ENCODE measurements at regions not wholly inside any gene's neighbourhood (a gene's known extent, or its start where the extent isn't known, plus 50 kb on each side); places are given as distances from the start of the nearest gene placed in this dataset.

GRCh38 chr2:219709331-219709761, 81.9 kb downstream of the SLC4A3 start:
- Histone ChIP-seq H3K36me3 (ENCODE audit: insufficient read depth, low read depth, low read length) (no peaks in the 10 kb centered on the region), H3K4me1 (ENCODE audit: insufficient read depth, low read length) (peaks cover 17% of the 10 kb centered on the region), H3K4me3 (ENCODE audit: low read length) (no peak overlapping the region), H3K9ac (ENCODE audit: low read depth, low read length) (no peak overlapping the region), H3K27ac (ENCODE audit: low read length) (no peak overlapping the region), H3K9me3 (ENCODE audit: insufficient read depth, low read depth, low read length) (no peaks in the 10 kb centered on the region; the same call in 1 of the 2 replicates), H3K27me3 (ENCODE audit: insufficient read depth, low read length) (no peaks in the 10 kb centered on the region)

- Histone ChIP-seq H3K9me3 (ENCODE audit: insufficient read depth, low read depth, low read length) (no peaks in the 10 kb centered on the region; the same call in 1 of the 2 replicates), H3K36me3 (ENCODE audit: insufficient read depth, low read depth, low read length) (no peaks in the 10 kb centered on the region), H3K27me3 (ENCODE audit: insufficient read depth, low read length) (no peaks in the 10 kb centered on the region), H3K4me3 (ENCODE audit: low read length) (no peak overlapping the region), H3K4me1 (ENCODE audit: insufficient read depth, low read length) (peaks cover under 1% of the 10 kb centered on the region; the same call in 1 of the 2 replicates), H3K9ac (ENCODE audit: low read depth, low read length) (no peak overlapping the region), H3K27ac (ENCODE audit: low read length) (no peak overlapping the region)
These were observed 85.7 kb downstream of the SLC4A3 start for GRCh38 chr2:219713110-219713509.

- Histone ChIP-seq H3K27me3 (ENCODE audit: insufficient read depth, low read length) (no peaks in the 10 kb centered on the region), H3K9me3 (ENCODE audit: insufficient read depth, low read depth, low read length) (no peaks in the 10 kb centered on the region)
These were observed 87.4 kb downstream of the SLC4A3 start for GRCh38 chr2:219714681-219715400.

GRCh38 chr2:219718066-219718465, 90.6 kb downstream of the SLC4A3 start:
- no peaks in the 10 kb centered on the region for H3K27me3 ChIP-seq (ENCODE audit: insufficient read depth, low read length)
- H3K27ac ChIP-seq (ENCODE audit: low read length) = no peak overlapping the region
- H3K4me1 ChIP-seq (ENCODE audit: insufficient read depth, low read length) = no peaks in the 10 kb centered on the region
- H3K9ac ChIP-seq (ENCODE audit: low read depth, low read length) = no peak overlapping the region
- H3K4me3 ChIP-seq (ENCODE audit: low read length) = no peak overlapping the region
- H3K36me3 ChIP-seq (ENCODE audit: insufficient read depth, low read depth, low read length) = no peaks in the 10 kb centered on the region
- no peaks in the 10 kb centered on the region for H3K9me3 ChIP-seq (ENCODE audit: insufficient read depth, low read depth, low read length)

More at GRCh38 chr2:219714681-219715400, 87.4 kb downstream of the SLC4A3 start:
- Histone ChIP-seq H3K27ac (ENCODE audit: low read length) (no peak overlapping the region), H3K4me1 (ENCODE audit: insufficient read depth, low read length) (no peaks in the 10 kb centered on the region), H3K9ac (ENCODE audit: low read depth, low read length) (no peak overlapping the region), H3K36me3 (ENCODE audit: insufficient read depth, low read depth, low read length) (no peaks in the 10 kb centered on the region), H3K4me3 (ENCODE audit: low read length) (no peak overlapping the region)

- no peaks in the 10 kb centered on the region for H3K36me3 ChIP-seq (ENCODE audit: insufficient read depth, low read depth, low read length)
- H3K4me1 ChIP-seq (ENCODE audit: insufficient read depth, low read length) = no peaks in the 10 kb centered on the region
- H3K27me3 ChIP-seq (ENCODE audit: insufficient read depth, low read length) = no peaks in the 10 kb centered on the region
- H3K9ac ChIP-seq (ENCODE audit: low read depth, low read length) = no peak overlapping the region
- no peak overlapping the region for H3K4me3 ChIP-seq (ENCODE audit: low read length)
- H3K9me3 ChIP-seq (ENCODE audit: insufficient read depth, low read depth, low read length) = no peaks in the 10 kb centered on the region
- H3K27ac ChIP-seq (ENCODE audit: low read length) = no peak overlapping the region
These were observed 92.1 kb downstream of the SLC4A3 start for GRCh38 chr2:219719521-219719920.

- Histone ChIP-seq H3K27me3 (ENCODE audit: insufficient read depth, low read length) (no peaks in the 10 kb centered on the region), H3K27ac (ENCODE audit: low read length) (no peak overlapping the region), H3K9ac (ENCODE audit: low read depth, low read length) (no peak overlapping the region), H3K4me1 (ENCODE audit: insufficient read depth, low read length) (no peaks in the 10 kb centered on the region), H3K9me3 (ENCODE audit: insufficient read depth, low read depth, low read length) (no peaks in the 10 kb centered on the region), H3K36me3 (ENCODE audit: insufficient read depth, low read depth, low read length) (no peaks in the 10 kb centered on the region), H3K4me3 (ENCODE audit: low read length) (no peak overlapping the region)
These were observed 93.5 kb downstream of the SLC4A3 start for GRCh38 chr2:219720956-219721355.

GRCh38 chr2:219722276-219722879, 94.9 kb downstream of the SLC4A3 start:
- no peaks in the 10 kb centered on the region for H3K27me3 ChIP-seq (ENCODE audit: insufficient read depth, low read length)
- no peak overlapping the region for H3K9ac ChIP-seq (ENCODE audit: low read depth, low read length)
- no peaks in the 10 kb centered on the region for H3K9me3 ChIP-seq (ENCODE audit: insufficient read depth, low read depth, low read length)
- no peak overlapping the region for H3K4me3 ChIP-seq (ENCODE audit: low read length)
- no peaks in the 10 kb centered on the region for H3K36me3 ChIP-seq (ENCODE audit: insufficient read depth, low read depth, low read length)
- no peaks in the 10 kb centered on the region for H3K4me1 ChIP-seq (ENCODE audit: insufficient read depth, low read length)
- no peak overlapping the region for H3K27ac ChIP-seq (ENCODE audit: low read length)

GRCh38 chr2:219723311-219723710, 95.9 kb downstream of the SLC4A3 start:
- no peaks in the 10 kb centered on the region for H3K27me3 ChIP-seq (ENCODE audit: insufficient read depth, low read length)
- H3K9ac ChIP-seq (ENCODE audit: low read depth, low read length) = no peak overlapping the region
- no peak overlapping the region for H3K4me3 ChIP-seq (ENCODE audit: low read length)
- H3K9me3 ChIP-seq (ENCODE audit: insufficient read depth, low read depth, low read length) = no peaks in the 10 kb centered on the region
- peaks cover 5% of the 10 kb centered on the region; the same call in 1 of the 2 replicates for H3K4me1 ChIP-seq (ENCODE audit: insufficient read depth, low read length)
- no peak overlapping the region for H3K27ac ChIP-seq (ENCODE audit: low read length)
- H3K36me3 ChIP-seq (ENCODE audit: insufficient read depth, low read depth, low read length) = no peaks in the 10 kb centered on the region

- H3K36me3 ChIP-seq (ENCODE audit: insufficient read depth, low read depth, low read length) = no peaks in the 10 kb centered on the region
- no peak overlapping the region for H3K9ac ChIP-seq (ENCODE audit: low read depth, low read length)
- no peak overlapping the region for H3K27ac ChIP-seq (ENCODE audit: low read length)
- H3K4me3 ChIP-seq (ENCODE audit: low read length) = no peak overlapping the region
- H3K27me3 ChIP-seq (ENCODE audit: insufficient read depth, low read length) = no peaks in the 10 kb centered on the region
- H3K4me1 ChIP-seq (ENCODE audit: insufficient read depth, low read length) = peaks cover 5% of the 10 kb centered on the region; the same call in 1 of the 2 replicates
- no peaks in the 10 kb centered on the region for H3K9me3 ChIP-seq (ENCODE audit: insufficient read depth, low read depth, low read length)
These were observed 97.2 kb downstream of the SLC4A3 start for GRCh38 chr2:219724628-219725027.

GRCh38 chr2:219726916-219727315, 99.5 kb downstream of the SLC4A3 start:
- no peak overlapping the region for H3K4me3 ChIP-seq (ENCODE audit: low read length)
- H3K36me3 ChIP-seq (ENCODE audit: insufficient read depth, low read depth, low read length) = no peaks in the 10 kb centered on the region
- peaks cover 5% of the 10 kb centered on the region; the same call in 1 of the 2 replicates for H3K4me1 ChIP-seq (ENCODE audit: insufficient read depth, low read length)
- H3K27ac ChIP-seq (ENCODE audit: low read length) = no peak overlapping the region
- H3K9me3 ChIP-seq (ENCODE audit: insufficient read depth, low read depth, low read length) = no peaks in the 10 kb centered on the region
- no peak overlapping the region for H3K9ac ChIP-seq (ENCODE audit: low read depth, low read length)
- no peaks in the 10 kb centered on the region for H3K27me3 ChIP-seq (ENCODE audit: insufficient read depth, low read length)

GRCh38 chr2:219727771-219728429, 100.5 kb downstream of the SLC4A3 start:
- Histone ChIP-seq H3K27ac (ENCODE audit: low read length) (no peak overlapping the region), H3K9me3 (ENCODE audit: insufficient read depth, low read depth, low read length) (no peaks in the 10 kb centered on the region), H3K36me3 (ENCODE audit: insufficient read depth, low read depth, low read length) (no peaks in the 10 kb centered on the region), H3K9ac (ENCODE audit: low read depth, low read length) (no peak overlapping the region), H3K4me1 (ENCODE audit: insufficient read depth, low read length) (peaks cover 5% of the 10 kb centered on the region; the same call in 1 of the 2 replicates), H3K4me3 (ENCODE audit: low read length) (no peak overlapping the region), H3K27me3 (ENCODE audit: insufficient read depth, low read length) (no peaks in the 10 kb centered on the region)
